GM21526 (cell line): ENCODE measurements at regions not wholly inside any gene's neighbourhood (a gene's known extent, or its start where the extent isn't known, plus 50 kb on each side); places are given as distances from the start of the nearest gene placed in this dataset.
"Not testable (repeated sequence)": the region's sequence is repeated elsewhere in the genome, so short reads cannot be mapped to it uniquely, and the experiment has no call there.

Experiments
- ATAC-seq: cut with Tn5 transposase; IDR thresholded peaks from one replicate; pipeline ENCODE4 v1.9.1; 2021; ENCODE audit warnings: moderate library complexity; ENCODE audit not compliant: unreplicated experiment, low FRiP score

DNA sequence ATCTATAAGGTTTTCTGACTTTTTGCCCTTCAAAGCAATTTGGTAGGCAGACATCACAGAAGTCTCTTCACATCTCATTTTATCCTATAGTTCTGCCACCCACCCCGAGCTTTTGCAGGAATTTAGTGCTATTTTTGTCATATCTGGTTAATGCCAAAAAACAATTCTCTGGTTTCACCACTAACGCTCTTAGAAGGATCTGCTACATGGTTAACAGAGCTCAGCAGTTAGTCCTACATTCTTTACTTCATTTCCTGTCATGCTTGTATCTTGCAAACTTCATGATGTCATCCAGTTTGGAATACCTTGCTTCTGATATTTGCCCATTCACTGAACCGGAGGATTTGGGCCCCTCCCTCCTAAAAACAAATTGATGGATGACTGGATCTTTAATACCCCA, 116.8 kb upstream of the SERPINE2 start:
- no peak for ATAC-seq

DNA sequence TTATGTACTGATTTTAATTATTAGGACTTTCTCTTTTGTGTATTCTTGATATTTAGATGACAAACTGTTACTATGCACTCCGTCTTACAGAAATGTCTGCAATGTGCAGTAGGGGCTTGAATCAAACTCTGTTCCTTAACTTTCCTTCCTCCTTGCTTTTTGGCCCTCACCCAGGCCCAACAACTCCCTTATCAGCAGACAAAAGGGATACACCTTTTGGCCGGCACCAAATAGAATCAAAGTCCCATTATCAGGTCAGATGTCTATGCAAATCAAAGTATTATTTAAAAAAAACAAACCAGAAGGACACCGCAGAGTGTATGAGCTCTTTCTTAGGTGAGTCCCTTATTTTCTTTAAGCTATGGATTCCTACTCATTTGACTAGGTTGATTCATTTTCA, 116.3 kb upstream of the SERPINE2 start:
- ATAC-seq, result no peak

DNA sequence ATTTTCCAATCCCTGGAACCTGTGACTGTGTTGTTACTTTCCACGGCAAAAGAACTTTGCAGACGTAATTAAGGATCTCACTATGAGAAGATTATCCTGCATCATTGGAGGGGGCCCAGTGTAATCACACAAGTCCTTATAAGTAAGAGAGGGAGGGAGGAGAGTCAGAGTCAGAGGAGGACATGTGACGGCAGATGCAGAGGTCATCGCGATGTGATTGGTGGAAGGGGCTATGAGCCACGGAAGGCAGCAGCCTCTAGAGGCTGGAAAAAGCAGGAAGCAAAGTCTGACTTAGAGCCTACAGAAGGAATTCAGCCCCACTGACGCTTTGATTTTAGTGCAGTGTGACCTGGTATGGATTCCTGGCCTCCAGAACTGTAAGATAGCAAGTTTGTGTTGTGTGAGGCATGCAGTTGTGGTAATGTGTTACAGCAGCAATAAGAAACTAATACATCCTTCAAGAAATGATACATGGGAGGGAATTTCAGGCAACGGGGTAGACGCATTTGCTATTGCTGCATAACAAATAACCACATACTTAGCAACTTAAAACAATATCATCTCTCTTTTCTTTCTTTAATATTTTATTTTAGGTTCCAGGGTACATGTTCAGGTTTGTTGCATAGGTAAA, 112.7 kb upstream of the SERPINE2 start:
- no peak for ATAC-seq

DNA sequence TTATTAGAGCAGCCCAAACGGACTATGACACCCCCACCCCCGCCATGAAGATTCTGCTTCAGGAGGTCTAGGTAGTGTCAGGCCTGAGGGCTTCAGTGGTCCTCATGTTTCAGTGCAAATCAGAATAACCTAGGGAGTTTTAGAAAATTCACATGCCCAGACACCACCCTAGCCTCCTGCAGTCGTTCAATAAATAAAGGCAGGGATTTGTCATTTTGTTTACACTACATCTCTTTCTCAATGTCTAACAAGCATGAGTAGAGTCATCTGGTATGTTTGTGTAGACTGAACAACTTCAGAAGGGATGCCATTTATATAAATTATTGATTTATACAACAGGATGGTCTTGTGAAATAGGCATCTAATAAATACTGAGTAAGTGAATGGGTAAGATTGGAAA, 112.1 kb upstream of the SERPINE2 start:
- ATAC-seq, result no peak

DNA sequence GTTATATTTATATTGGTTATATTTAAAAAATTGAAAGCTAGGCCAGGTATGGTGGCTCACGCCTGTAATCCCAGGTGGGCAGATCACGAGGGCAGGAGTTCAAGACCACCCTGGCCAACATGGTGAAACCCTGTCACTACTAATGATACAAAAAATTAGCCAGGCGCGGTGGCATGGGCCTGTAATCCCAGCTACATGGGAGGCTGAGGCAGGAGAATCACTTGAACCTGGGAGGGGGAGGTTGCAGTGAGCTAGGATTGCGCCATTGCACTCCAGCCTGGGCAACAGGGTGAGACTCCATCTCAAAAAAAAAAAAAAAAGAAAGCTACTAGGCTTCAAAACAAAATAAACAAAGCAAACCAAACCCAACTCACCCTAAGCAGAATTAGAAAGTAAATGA, 109.0 kb upstream of the SERPINE2 start:
- ATAC-seq, result not testable (repeated sequence)

DNA sequence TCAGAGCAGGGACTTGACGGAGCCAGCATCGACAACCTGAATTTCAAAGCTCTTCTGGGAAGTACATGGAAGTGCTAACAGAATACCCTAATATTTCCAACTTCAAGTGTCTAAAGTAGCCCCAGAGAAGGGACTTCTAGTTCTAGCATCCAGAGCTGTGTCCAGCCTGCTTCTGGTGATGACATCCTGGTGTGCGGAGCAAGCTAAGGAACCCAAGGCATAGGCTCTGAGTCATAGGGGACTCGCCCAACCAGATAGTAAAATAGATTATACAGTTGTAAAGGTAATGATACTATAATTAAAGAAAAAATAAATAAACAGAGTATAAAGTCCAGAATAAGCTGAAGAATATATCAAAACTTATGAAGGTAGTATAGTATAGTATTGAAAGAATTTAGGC, 108.1 kb upstream of the SERPINE2 start:
- no peak for ATAC-seq

DNA sequence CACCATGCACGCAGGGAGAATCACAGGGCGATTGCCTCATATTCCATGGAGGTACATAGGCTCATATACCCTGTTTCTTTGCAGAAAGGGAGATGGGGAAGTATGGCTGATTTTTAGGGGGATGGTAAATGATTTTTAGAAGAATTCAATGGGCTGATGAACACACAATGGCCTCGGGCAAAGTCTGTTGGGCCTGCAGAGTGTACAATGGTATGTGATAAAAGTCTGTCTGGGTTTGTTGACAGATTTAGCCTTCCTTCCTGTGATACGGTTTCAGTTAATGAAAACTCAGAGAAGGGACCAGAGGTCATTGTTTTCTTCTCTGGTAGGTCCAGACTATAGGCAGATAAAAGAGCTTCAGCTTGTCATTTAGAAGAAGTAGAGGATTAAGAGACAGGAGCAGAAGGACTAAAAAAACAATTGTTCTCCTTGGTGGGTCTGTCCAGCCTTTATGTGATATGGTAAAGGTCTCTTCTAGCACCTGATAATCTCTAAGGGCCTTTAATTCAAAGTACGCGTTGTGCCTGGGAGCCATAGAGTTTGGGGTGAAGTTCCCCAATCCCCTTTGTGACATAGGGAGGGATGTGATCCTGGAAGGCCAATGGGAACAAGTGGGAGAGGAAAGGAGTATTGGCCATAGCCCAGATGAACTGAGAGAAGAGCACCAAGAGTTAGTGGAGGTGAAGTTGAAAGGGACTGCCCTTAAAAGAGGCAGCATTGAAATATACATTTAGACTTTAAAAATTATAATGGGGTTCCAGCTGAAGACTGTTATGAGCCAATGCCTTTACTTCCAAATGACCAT, 107.5 kb upstream of the SERPINE2 start:
- ATAC-seq, result no peak

DNA sequence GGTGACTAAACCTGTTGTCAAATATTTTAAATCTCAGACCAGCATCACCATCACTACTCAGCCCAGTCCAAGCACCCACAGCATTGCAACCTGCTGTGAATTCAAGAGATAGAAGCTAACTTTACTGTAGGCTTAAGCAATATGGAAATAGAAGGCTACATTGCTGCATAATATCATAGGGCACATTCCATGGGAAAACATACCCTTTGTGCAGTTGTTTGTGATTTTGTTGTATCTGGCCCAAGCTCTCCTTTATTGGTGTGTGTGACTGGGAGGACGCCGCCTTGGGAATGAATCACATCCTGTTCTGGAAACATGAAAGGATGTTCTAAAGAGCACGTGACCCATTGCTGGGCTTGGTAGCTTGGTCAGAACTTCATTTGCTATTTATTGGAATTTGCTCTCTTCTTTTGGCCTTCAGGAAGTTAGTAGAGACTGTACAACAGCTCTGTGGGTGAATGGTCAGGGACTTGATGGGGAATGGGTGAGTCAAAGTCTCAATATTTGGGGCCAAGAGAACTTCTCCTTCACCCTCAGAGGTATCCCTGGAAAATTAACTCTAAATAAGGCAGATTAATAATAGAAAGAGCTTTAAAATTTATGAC, 106.8 kb upstream of the SERPINE2 start:
- no peak for ATAC-seq

DNA sequence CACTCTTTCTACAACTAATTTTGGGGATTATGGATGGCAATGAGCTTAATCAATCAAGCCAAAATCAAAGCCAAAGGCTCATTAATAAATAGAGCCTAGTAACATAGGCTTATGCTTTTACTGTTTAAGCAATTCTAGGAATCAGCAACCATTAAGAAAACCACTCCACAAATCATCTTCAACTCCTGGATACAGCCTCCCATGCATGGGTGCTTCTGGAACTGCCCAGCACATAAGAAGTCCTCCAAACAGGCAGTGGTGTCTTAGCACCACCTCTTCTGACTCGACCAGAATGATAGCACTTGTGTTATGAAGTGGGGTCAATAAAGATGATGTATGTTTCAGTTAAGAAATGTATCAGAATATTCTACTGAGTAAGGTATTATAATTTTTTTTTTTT, 104.4 kb upstream of the SERPINE2 start:
- no peak for ATAC-seq

DNA sequence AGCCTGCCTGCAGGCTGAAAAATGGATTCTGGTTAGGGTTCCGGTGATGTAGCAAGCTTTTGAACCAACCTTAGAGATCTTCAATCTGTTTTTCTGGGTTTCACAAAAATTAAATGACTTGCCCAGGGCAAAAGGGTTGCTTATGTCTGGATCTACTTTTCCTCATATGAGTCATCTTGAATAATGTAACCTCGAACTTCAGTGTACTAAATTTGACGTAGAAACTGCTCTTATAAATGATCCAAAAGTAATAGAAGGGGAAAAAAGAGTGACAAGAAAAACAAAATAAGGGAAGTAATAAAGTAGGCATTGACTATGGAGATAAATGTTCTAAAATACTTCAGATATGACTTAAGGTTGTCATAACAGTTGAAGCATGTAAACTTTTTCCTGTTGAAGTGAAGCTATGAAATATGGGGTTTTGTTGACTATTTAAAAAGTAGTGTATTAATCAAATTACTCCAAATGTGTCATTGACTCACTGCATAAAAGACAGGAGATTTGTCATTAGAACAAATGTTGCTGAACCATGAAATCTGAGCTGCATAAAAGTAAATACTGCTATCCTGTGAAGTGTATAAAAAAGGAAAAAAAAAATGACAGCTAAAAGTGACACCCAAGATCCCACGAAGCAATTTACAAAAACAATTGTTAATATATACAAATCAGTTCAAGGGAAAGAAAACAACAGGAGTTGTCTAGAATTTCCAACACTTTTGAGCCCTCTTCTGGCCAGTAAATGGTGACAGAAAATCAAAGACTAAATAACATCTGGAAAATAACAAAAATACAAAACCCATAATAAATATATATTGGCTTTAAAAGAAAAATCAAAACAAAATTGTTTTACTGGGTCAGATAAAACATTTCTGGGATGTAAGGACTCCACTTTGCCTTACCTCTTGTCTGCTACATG, 103.6 kb upstream of the SERPINE2 start:
- no peak for ATAC-seq

DNA sequence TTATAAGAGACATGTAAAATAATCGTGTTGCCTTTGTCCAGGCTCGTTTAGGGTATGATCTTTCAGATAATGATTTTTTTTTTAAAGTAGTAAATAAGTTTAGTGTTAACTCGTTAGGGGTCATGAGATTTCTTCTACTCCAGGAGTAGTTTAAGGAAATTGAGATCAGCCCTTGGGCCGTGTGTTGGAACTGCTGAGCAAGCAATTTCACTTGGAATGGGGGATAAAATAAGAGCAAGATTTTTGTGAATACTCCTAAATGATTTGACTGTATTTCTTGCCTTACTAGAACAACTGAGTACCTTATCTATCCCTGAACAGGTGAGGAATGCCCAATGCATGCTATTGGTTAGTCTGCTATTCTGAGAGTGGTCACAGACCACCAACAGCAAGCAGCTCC, 102.2 kb upstream of the SERPINE2 start:
- ATAC-seq, result no peak

DNA sequence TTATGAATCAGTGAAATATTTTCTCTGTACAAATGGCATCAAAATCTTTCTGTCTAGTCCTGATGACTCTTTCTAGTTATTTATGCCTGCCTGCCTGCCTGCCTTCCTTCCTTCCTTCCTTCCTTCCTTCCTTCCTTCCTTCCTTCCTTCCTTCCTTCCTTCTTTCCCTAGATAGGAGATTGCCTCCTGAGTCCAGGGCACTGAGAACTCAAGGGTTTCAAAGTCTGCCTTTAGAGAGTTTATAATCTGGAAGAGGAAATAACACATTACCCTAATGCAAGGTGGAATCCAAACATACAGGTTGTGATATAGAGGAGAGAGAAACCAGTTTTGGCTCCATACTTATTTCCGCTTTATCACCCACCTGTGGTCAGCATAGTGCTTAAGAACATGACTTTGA, 98.1 kb upstream of the SERPINE2 start:
- no peak for ATAC-seq

DNA sequence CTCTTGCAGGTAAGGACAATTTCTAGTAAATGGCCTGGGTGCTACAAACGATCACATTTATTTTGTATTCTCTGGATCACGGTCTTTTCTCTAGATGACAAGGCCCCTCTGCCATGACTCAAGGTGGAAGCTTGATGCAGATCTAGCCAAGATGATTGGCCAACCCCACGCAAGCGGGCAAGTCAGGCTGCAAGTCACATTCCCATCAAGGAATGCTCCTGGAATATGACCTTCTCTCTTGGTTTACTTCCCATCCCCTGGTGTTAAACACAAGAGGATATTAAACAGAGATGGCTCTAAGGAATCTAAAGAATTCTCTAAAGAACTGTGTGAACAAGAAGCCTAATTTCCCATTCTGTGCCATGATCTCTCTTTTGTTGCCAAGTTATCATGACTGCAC, 97.3 kb upstream of the SERPINE2 start:
- ATAC-seq, result no peak

DNA sequence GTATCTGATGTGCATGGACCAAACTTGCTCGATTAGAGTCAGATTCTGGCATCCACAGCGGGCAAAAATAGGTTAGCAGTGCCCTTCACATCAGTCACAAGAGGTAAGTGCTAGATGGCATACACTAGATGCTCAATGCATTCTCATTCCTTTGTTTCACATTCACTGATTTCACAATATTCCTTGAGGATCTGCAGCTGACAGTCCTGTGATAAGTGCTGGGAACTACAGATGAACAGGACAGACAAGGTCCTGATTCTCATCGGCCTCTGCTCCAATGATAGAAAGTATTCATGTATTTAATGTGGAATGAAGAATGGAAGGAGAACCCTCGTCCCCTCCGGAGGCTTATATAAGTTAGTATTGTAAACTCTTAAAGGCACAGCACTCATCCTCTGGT, 96.8 kb upstream of the SERPINE2 start:
- no peak for ATAC-seq

DNA sequence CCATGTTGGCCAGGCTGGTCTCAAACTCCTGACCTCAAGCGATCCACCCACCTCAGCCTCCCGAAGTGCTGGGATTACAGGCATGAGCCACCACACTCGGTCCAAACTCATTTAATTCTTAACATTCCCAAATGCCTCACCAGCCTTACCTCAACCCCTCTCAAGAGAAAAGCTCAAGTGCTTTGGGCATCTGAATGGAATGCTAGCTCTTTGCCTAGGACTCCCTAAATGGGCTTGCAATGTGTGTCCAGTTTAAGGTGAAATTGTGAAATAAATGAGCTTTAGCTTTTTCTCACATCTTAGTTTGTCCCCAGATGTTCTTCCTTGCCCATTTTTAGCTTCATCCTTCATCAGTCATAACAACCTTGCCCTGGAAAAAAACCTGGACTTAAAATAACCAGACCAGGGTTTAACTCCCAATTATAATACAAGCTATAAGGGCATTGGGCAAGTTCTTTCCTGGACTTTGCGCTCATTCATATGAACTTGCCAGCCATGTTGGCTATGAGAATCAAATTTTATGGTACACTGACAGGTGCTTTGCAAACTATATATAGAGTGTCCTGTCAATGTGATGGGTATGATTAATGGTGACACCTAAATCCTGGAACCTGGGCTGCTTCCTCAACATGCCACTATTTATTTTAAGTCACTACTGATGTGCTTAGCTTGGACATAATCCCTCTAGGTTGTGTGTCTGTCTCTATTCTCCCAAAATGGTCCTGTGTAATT, 95.1 kb upstream of the SERPINE2 start:
- no peak for ATAC-seq

DNA sequence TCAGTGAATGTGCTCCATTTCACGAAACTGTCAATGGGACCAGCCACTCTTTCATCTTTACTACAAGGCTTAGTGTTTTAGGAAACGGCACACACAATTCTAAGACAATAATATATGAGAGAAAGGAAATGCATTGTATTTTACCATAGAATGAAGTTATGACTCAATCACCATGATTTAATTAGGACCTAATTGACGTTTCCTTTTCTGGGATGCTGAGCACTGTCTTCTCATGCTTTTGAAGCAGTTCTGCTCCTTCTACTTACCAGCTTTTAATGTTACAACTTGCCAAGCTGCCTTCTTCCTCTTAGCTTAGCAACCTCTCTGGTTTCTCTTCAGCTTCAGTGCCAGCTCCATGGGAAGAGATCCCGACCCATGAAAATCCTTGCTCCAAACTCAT, 94.3 kb upstream of the SERPINE2 start:
- ATAC-seq, result no peak

DNA sequence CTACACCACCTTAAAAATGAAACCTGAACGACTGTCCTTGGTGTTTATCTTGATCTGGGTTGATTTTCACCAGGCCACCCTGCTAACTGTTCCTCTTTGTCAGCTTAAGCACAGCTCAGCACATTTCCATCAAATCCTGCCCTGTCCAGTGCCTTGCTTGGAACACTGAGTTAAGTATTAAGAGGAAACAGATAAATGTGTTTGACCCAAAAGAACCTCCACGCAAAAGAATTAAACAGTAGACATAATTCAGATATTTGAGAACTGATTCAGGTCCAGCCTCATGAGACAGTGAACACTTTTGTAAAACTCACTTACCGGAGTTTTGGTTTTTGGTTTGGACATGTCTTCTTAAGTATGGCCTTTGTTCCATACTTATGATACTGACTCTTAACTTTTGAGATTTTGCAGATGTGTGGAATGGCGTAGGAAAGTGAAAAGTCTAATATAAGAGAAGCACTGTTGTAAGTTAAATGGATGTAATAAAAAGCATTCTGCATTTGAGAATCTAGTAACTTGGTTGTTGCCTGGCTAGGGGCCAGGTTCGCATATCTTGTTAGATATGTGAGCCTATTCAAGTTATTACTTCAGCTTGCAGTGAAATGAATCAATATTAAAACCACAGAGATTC, 88.9 kb upstream of the SERPINE2 start:
- no peak for ATAC-seq

DNA sequence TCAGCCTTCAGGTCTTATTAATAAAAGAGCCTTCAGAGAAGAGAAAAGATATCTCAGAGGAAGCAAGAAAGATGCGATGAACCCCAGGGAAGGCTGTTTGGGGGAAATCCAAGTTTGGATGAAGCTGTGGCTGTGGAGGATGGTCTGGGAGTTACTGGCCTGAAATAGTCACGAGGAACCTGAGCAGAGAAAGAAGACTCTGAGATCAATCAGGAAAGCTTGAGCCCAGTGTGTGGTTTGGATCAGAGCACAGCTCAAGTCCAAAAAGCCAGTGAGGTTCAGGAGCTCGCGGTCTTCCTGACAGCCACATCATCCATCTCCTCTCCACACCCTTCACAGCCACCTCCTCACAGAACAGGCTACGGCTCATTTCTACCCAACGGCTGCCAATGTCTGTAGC, 87.4 kb upstream of the SERPINE2 start:
- ATAC-seq, result no peak

DNA sequence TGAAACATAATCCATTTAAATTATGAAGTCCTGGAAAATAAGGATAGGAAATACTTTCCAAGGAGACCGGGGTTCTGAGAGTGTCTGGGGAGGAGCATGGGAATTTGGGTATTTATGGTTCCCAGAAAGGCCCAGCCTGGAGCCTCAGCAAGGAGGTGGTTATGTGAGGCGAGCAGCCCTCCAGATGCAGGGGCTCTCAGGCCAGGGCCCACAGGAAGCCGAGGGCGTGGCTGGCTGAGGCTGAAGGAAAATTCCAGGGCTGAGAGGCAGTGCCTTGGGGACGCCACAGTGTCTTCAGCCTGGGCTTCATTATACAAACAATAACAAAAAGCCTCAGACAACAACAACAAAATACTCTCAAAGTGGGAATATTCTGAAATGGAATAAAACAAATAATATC, 86.9 kb upstream of the SERPINE2 start:
- ATAC-seq, result no peak

DNA sequence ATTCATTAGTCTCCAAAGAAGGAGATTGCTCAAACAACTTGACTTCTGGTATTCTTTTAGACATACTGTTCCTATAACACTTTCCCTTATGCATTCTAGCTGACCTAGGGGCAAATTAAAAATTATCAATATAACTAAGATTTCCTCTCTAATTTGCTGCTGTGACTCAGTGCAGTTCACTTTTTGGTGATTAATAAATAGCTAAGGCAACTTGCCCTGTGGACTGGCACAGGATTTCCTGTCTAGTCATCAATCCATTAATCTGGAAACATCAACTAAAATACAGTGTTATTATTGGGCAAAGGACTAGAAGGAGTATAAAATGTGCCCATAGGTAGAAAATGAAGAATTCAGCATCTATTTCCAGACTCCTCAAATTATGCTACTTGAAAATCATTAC, 83.5 kb upstream of the SERPINE2 start:
- ATAC-seq, result no peak
